GM21529 (cell line): ENCODE measurements at regions not wholly inside any gene's neighbourhood (a gene's known extent, or its start where the extent isn't known, plus 50 kb on each side); places are given as distances from the start of the nearest gene placed in this dataset.

Source experiments
- ATAC-seq: cut with Tn5 transposase; IDR thresholded peaks from one replicate; pipeline ENCODE4 v1.9.1; 2021; ENCODE audit not compliant: unreplicated experiment

- no peak for ATAC-seq
These were observed 353.9 kb upstream of the THBS1 start for GRCh38 chr15:39227001-39227400.

DNA sequence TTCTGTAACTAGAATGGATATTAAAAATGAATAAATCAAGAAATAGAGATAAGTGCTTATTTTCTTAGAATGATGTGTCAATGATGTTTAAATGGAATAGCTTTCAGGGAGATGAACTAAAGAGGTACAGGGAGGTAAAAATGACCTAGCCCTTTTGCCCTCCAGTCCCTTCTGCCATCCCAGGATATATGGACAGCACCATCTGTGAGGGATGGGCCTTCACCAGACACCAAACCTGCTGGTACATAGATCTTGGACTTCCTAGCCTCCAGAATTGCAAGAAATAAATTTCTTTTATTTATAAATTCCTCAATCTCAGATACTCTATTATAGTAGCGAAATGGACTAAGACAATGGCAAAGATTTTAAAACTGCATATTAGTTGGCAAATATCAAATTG is 352.0 kb upstream of the THBS1 start:
- ATAC-seq: no peak

DNA sequence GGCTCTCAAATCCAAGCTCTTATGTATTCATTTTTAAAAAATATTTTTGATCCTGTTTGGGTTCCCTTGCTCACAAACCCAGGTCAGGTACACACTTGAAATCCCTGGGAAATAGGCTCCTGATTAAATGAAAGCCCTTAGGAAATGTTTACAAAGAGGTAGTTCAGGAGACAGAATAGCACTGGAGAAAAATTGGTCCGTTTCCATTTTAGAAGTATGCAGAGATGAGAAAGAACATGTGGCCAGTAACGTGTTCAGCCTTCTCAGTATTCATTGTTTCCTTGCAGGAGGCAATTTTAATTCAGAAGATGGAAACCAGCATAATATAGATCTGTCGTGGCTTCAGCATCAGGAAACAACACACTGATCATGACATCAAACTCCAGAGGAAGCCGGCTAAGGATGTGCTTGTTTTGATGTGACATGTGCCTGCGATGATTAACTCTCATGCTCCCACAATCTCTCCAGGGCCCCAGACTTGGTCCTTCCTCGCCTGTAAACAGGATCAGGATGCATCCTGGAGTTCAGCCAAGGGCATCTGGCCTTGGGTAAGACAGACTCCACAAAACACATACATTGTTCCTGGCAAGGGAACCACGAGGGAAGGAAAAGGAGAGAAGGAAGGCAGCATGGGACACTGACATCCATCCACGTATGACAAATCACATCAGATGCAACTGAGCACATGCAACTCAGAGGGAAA is 350.5 kb upstream of the THBS1 start:
- no peak for ATAC-seq

- ATAC-seq: no peak
These were observed 350.0 kb upstream of the THBS1 start for GRCh38 chr15:39230908-39231285.

- no peak for ATAC-seq
These were observed 348.4 kb upstream of the THBS1 start for GRCh38 chr15:39232512-39232911.

GRCh38 chr15:39235084-39235795 is 345.6 kb upstream of the THBS1 start:
- no peak for ATAC-seq

GRCh38 chr15:39236375-39236774 is 344.5 kb upstream of the THBS1 start:
- no peak for ATAC-seq

GRCh38 chr15:39238443-39238842 is 342.4 kb upstream of the THBS1 start:
- no peak for ATAC-seq

- no peak for ATAC-seq
These were observed 341.3 kb upstream of the THBS1 start for GRCh38 chr15:39239562-39239961.

- no peak for ATAC-seq
These were observed 338.5 kb upstream of the THBS1 start for GRCh38 chr15:39242345-39242744.

DNA sequence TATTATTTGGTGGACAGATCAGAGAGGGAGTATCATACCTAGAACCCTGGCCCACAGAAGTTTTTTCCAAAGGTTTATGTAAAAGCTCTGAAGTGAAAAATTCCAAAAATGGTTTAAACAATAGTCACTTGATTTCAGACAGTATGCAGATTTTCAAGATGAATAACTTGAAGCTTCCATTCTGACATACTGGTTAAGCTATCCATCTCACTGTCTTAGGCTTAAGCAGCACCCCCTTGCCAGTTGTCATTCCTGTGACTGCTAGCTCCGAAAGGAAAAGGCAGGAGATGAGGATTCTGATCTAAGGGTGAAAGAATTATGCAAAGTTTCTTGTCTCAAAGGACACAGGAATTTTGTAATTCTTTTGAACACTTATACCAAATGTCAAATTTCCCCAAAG is 337.5 kb upstream of the THBS1 start:
- no peak for ATAC-seq

DNA sequence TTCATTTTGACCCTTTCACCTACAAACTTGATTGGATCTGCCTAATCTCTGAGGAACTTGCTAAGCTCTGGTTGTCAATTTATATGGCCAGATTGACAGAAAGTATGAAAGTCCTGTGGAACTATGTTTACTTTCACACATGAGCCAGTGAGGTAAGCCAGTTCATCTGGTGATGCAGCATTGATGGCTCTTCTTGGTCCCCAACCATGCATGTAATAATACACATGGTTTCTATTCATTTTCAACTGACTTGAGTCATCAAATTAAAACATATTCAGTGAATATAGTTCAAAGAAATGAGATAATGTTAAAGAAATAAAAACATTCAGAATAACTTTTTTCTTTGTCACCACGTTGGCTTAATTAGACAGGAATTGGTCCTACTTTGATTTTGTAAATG is 336.1 kb upstream of the THBS1 start:
- ATAC-seq: no peak

GRCh38 chr15:39246523-39246922 is 334.4 kb upstream of the THBS1 start:
- ATAC-seq: no peak

DNA sequence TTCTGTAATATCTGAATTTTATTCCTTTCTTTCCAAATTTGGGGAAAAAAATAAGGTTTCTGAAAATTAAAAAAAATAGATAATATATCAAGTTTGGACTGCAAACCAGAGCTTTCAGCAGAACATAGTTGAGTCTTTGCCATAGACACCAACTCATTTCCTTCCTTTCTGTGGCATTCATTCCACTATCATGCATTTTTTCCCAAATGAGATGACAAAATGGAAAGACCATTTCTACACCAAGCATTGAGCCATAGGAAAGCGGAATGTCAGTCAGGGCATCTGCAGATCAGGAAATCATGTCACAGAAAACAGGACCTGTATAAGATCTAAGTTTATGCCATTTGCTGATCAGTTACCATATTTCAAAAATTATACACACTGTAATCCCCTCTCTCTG is 333.3 kb upstream of the THBS1 start:
- ATAC-seq: no peak

DNA sequence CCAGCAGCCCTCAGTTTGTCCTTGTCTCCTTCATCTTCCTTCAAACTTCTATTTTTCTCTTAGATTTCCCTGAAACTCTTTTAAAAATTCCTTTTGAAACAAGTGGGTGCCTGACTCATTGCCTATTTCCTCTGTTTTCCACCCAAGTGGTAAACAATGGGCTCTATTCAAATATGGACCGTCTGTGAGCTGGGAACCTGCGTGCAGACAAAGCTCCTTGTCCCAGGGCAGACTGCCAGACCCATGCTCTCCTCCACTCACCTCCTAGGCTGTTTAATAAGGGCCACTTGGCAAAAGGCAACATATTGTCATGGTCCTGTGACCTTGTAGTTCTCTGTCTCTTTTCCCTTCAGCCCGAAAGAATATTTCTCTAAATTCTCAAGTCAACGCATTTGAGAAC is 332.7 kb upstream of the THBS1 start:
- no peak for ATAC-seq

DNA sequence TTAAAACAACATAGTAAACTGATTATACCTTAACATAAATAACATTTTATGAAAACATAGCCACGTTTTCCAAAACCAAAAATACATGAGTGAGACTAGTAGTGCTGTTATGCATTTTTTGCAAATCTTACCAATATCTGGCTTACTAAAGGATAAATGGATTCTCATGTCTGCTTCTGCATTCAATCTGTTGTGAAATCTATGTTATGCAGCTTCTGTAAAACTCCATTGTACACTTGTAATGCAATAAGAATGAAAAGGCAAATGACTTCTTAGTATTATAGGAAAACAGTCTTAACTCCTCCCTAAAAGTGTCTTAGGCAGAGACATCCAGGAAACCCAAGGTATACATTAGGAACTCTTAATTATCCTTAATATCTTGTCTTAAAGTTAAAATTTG is 330.9 kb upstream of the THBS1 start:
- no peak for ATAC-seq

DNA sequence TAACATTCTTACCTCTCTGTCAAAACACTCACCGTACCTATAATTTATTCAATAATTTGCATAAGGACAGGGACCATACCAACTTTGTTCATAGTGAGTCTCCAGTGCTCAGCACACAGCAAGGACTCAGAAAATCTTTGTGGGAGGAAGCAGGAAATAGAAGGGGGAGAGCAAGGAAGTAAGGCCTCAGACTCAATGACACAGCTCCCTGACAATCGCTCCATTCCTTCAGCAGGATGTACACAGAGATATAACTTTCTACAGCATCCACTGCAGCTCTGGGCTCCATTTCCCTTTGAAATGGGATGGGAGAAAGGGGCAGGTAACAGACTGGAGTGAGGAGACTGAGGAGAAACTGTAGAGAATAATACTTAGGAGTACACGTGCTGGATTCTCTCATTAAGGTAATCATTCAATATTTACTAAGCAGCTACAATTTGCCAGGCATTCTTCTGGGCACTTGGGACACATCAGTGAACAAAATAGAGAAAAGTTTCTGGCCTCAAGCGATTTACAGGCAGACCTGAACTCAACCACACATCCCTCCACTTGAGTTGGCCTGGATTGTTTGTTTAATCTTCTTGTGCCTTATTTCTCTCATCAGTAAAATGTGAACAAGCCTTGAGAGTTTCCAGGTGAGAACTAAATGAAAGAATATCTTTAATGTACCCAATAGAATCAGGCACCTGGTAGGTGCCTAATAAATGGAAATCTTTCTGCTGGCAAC is 330.3 kb upstream of the THBS1 start:
- ATAC-seq: no peak

- no peak for ATAC-seq
These were observed 329.3 kb upstream of the THBS1 start for GRCh38 chr15:39251413-39252133.

DNA sequence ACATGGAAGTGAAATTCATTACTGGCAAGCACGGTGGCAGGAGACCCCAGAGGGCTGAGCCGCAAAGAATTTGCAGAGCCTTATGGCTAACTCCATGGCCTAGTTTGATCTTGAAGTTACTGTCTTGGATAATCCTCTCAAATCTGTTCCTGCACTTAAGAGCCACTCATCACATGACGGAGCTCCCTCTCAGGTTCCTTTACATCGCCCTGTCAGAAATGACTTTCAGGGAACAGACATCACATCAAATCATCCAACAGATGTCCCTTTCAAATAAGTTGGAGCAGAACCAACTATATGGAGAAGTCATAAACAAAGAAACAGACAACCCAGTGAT is 328.8 kb upstream of the THBS1 start:
- ATAC-seq: no peak

- ATAC-seq: no peak
These were observed 327.3 kb upstream of the THBS1 start for GRCh38 chr15:39253552-39253951.

GRCh38 chr15:39254181-39254580 is 326.7 kb upstream of the THBS1 start:
- ATAC-seq: no peak

GRCh38 chr15:39255760-39256159 is 325.1 kb upstream of the THBS1 start:
- no peak for ATAC-seq
